Endodermal cell (in vitro differentiated cells): ENCODE measurements at regions not wholly inside any gene's neighbourhood (a gene's known extent, or its start where the extent isn't known, plus 50 kb on each side); places are given as distances from the start of the nearest gene placed in this dataset.

Source experiments
- DNase-seq: peaks from one replicate; pipeline ENCODE4 v3.0.0-alpha.2; 2017
- H3K27ac ChIP-seq: 2 replicates; pipeline ENCODE4 v1.5.1; 2013; ENCODE audit warnings: mild to moderate bottlenecking, low read depth, low read length, moderate library complexity
- H3K27me3 ChIP-seq: 2 replicates; pipeline ENCODE4 v1.6.1; 2013; ENCODE audit warnings: mild to moderate bottlenecking, low read length, moderate library complexity; ENCODE audit not compliant: insufficient read depth, control insufficient read depth, poor library complexity, severe bottlenecking
- H3K36me3 ChIP-seq: 2 replicates; pipeline ENCODE4 v1.7.0; 2013; ENCODE audit warnings: mild to moderate bottlenecking, low read length, moderate library complexity; ENCODE audit not compliant: control insufficient read depth, insufficient read depth
- H3K4me1 ChIP-seq: one replicate; pipeline ENCODE4 v1.7.0; 2013; ENCODE audit warnings: low read length; ENCODE audit not compliant: control insufficient read depth, insufficient read depth
- H3K4me3 ChIP-seq: 2 replicates; pipeline ENCODE4 v1.5.1; 2013; ENCODE audit warnings: mild to moderate bottlenecking, low read length, moderate library complexity
- H3K9ac ChIP-seq: 2 replicates; pipeline ENCODE4 v1.6.1; 2013; ENCODE audit warnings: mild to moderate bottlenecking, low read length, moderate library complexity; ENCODE audit not compliant: poor library complexity, severe bottlenecking; ENCODE audit errors: extremely low read depth
- H3K9me3 ChIP-seq: 2 replicates; pipeline ENCODE4 v1.6.1; 2013; ENCODE audit warnings: mild to moderate bottlenecking, low read length, moderate library complexity; ENCODE audit not compliant: control insufficient read depth
- H3K27ac Mint-ChIP-seq: 2 replicates; pipeline ENCODE4 v1.8.0; 2020; ENCODE audit warnings: mixed read lengths
- H3K27me3 Mint-ChIP-seq: 2 replicates; pipeline ENCODE4 v1.8.0; 2021; ENCODE audit warnings: mild to moderate bottlenecking, mixed read lengths; ENCODE audit not compliant: insufficient read depth
- H3K36me3 Mint-ChIP-seq: 2 replicates; pipeline ENCODE4 v1.8.0; 2020; ENCODE audit warnings: low read depth, mixed read lengths
- H3K4me1 Mint-ChIP-seq: 2 replicates; pipeline ENCODE4 v1.8.0; 2020; ENCODE audit warnings: mixed read lengths
- H3K4me3 Mint-ChIP-seq: 2 replicates; pipeline ENCODE4 v1.8.0; 2020; ENCODE audit warnings: mild to moderate bottlenecking, moderate library complexity, mixed read lengths
- H3K9me3 Mint-ChIP-seq: 2 replicates; pipeline ENCODE4 v1.8.0; 2020; ENCODE audit warnings: mild to moderate bottlenecking, mixed read lengths
- CTCF ChIP-seq: fragments of 200-600 bp; sonication (generic); conservative IDR thresholded peaks from 2 replicates; pipeline ENCODE4 v1.5.0; 2021; ENCODE audit warnings: antibody characterized with exemption, mild to moderate bottlenecking
- WGBS, 2 experiments: methylation state at CpG; one replicate each; pipeline versions ENCODE4 v1.1.5 to v1.1.7; 2013; ENCODE audit warnings: missing lambda C conversion rate in 2 of 2, mixed read lengths in 1 of 2; ENCODE audit not compliant: insufficient coverage in 1 of 2, insufficient read length in 1 of 2; 5-methylcytosine and 5-hydroxymethylcytosine counted together

- no peaks in the 10 kb centered on the region for H3K4me1 Mint-ChIP-seq
Observed at GRCh38 chr5:124139477-124139876, 607.0 kb downstream of the ZNF608 start.

DNA sequence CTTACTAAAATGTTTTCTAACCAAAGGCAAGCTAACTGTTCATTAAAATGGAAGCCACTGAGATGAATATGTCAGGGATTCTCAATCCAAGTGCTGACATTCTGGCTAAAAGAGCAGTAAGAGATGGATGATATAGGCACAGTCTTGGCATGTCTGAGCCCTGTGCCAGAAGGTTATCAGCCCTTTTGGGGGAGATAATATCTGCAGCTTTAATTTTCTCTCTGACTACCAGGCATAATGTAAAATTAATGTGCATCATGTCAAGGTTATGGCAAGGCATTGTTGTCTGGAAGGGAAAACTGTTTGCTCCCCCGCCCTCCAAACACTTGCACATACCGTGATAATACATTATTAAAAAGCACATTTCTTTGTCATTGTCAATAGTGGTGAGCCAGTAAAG lies 609.8 kb downstream of the ZNF608 start:
- no peak overlapping the region for H3K4me3 Mint-ChIP-seq
- peaks cover 7% of the 10 kb centered on the region for H3K9me3 ChIP-seq
- H3K4me1 ChIP-seq: no peaks in the 10 kb centered on the region
- no peaks in the 10 kb centered on the region for H3K27me3 ChIP-seq
- no peak for TF ChIP-seq CTCF
- H3K9me3 Mint-ChIP-seq: peaks cover 9% of the 10 kb centered on the region
- H3K36me3 ChIP-seq: no peaks in the 10 kb centered on the region
- no peak overlapping the region for H3K27ac Mint-ChIP-seq
- DNase-seq: no peak
- no peak overlapping the region for H3K4me3 ChIP-seq
- no peak overlapping the region for H3K9ac ChIP-seq
- WGBS, 2 experiments: 92% methylated on average over 2 of the region's 2 CpGs; no CpG with 5 or more reads in 1 of the 2 experiments
- no peak overlapping the region for H3K27ac ChIP-seq
- no peaks in the 10 kb centered on the region for H3K4me1 Mint-ChIP-seq
- peaks cover 4% of the 10 kb centered on the region for H3K36me3 Mint-ChIP-seq
- H3K27me3 Mint-ChIP-seq: no peaks in the 10 kb centered on the region

More at GRCh38 chr5:124139477-124139876, 607.0 kb downstream of the ZNF608 start:
- Histone ChIP-seq H3K36me3 (no peaks in the 10 kb centered on the region), H3K4me1 (no peaks in the 10 kb centered on the region), H3K9ac (no peak overlapping the region), H3K27ac (no peak overlapping the region), H3K9me3 (peaks cover 13% of the 10 kb centered on the region), H3K4me3 (no peak overlapping the region), H3K27me3 (no peaks in the 10 kb centered on the region)
- TF ChIP-seq CTCF: no peak
- no peak overlapping the region for H3K4me3 Mint-ChIP-seq
- H3K27ac Mint-ChIP-seq: no peak overlapping the region
- H3K27me3 Mint-ChIP-seq: no peaks in the 10 kb centered on the region
- no peak for DNase-seq
- peaks cover 6% of the 10 kb centered on the region for H3K36me3 Mint-ChIP-seq
- H3K9me3 Mint-ChIP-seq: peaks cover 15% of the 10 kb centered on the region

GRCh38 chr5:124134941-124135340 lies 611.5 kb downstream of the ZNF608 start:
- no peak for DNase-seq
- Histone ChIP-seq H3K36me3 (no peaks in the 10 kb centered on the region), H3K9ac (no peak overlapping the region), H3K4me1 (no peaks in the 10 kb centered on the region), H3K4me3 (no peak overlapping the region), H3K27ac (no peak overlapping the region), H3K9me3 (peaks cover 5% of the 10 kb centered on the region), H3K27me3 (no peaks in the 10 kb centered on the region)
- no peak for TF ChIP-seq CTCF
- Mint-ChIP-seq H3K27ac (no peak overlapping the region), H3K36me3 (peaks cover 2% of the 10 kb centered on the region), H3K4me1 (no peaks in the 10 kb centered on the region), H3K9me3 (peaks cover 4% of the 10 kb centered on the region), H3K4me3 (no peak overlapping the region), H3K27me3 (no peaks in the 10 kb centered on the region)
- WGBS, 2 experiments: 90% methylated on average over 2 of the region's 2 CpGs; no CpG with 5 or more reads in 1 of the 2 experiments
